VCaP (cell line): ENCODE measurements at regions not wholly inside any gene's neighbourhood (a gene's known extent, or its start where the extent isn't known, plus 50 kb on each side); places are given as distances from the start of the nearest gene placed in this dataset.

Source experiments
- H3K27ac ChIP-seq: fragments of 450-650 bp; 2 replicates; pipeline ENCODE4 v1.5.1; 2017
- TF ChIP-seq, protein P1 (sequence below): fragments of 450-650 bp; conservative IDR thresholded peaks from 2 replicates; pipeline ENCODE4 v1.5.1; 2017; ENCODE audit warnings: mild to moderate bottlenecking, moderate library complexity

DNA sequence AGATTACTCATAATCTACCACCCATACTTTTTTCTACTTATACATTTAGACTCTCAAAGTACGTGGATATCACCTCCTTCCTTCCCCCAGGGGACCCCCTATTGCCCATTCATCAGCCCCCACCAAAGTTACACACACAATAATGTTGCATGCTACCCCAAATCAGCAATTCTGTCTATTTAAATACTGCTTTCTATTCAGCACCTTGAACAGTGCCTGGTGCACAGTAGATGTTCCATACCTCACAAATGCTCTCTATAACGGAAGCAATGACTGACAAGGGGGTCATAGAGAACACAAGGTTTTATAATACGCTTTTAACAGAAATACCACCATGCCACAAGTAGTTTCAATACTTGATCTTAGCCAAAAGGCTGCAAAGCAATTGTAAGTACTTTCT lies 370.7 kb downstream of the MIAT start:
- TF ChIP-seq, protein P1, sequence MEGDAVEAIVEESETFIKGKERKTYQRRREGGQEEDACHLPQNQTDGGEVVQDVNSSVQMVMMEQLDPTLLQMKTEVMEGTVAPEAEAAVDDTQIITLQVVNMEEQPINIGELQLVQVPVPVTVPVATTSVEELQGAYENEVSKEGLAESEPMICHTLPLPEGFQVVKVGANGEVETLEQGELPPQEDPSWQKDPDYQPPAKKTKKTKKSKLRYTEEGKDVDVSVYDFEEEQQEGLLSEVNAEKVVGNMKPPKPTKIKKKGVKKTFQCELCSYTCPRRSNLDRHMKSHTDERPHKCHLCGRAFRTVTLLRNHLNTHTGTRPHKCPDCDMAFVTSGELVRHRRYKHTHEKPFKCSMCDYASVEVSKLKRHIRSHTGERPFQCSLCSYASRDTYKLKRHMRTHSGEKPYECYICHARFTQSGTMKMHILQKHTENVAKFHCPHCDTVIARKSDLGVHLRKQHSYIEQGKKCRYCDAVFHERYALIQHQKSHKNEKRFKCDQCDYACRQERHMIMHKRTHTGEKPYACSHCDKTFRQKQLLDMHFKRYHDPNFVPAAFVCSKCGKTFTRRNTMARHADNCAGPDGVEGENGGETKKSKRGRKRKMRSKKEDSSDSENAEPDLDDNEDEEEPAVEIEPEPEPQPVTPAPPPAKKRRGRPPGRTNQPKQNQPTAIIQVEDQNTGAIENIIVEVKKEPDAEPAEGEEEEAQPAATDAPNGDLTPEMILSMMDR = no peak
- H3K27ac ChIP-seq = no peak overlapping the region

- TF ChIP-seq, protein P1 = no peak
- H3K27ac ChIP-seq = no peak overlapping the region
Measured at GRCh38 chr22:27029584-27030130, 372.3 kb downstream of the MIAT start.

- TF ChIP-seq, protein P1 = peak; percentile 53
Measured at GRCh38 chr22:27032091-27032761, 374.8 kb downstream of the MIAT start.

GRCh38 chr22:27041745-27042310 lies 384.4 kb downstream of the MIAT start:
- H3K27ac ChIP-seq = no peak overlapping the region
- TF ChIP-seq, protein P1 = no peak

More at GRCh38 chr22:27032091-27032761, 374.8 kb downstream of the MIAT start:
- peak overlapping the region; percentile 15; the same call in 1 of the 2 replicates for H3K27ac ChIP-seq

DNA sequence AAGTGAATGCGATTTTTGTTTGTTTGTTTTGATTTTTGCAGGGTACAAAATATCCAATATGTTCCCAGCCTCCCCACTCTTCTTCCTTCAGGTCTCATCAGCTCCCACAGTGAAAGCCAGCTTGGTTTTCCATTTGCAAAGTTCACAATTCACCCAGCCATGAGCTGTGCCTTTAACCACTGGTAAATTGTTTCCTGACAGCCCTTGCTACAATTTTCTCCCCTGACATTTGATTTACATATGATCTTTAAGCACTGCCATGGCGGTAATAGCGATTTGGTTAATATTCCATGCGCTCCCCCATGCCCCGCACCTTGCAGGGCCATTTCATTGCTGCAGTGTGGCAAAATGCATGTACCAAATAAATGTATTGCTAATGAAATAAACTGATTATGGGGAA lies 385.9 kb downstream of the MIAT start:
- TF ChIP-seq, protein P1 = no peak
- H3K27ac ChIP-seq = no peak overlapping the region

DNA sequence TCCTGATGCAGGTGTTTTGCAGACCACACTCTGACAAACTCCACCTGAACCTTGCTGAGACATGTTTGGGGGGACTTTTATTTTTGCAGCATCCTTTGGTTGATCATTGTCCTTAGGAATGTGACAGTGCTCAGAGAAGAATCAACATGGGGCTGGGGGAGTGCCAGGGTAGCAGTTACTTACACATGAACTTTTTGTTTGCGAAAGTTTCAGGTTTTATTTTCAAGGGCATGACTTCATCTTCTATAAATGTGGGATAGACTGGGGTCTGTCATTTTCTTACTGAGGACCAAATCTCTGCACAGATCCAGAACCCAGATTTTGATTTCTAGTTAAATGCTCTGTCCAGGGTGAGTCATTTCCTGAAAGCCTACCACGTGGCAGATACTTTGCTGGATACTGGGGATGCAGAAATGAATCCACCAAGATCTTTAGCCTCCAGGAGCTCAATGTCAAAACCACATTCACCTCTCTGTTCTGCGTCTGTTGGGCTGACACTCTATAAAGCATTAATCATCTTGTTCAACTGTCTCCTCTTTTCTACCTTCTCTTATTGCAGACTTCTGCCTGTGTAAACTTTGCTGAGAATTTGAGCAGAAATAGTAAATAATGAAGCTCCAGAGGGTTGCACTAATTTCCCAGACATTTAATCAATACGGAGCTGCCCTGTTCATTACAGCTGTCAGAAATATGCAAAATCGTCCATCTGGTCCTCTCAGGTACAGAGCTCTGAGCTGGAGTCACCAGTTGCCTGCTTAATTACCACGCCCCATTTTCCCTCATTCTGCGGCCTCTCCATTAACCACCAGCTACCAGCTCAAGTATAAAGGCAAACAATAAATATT lies 387.9 kb downstream of the MIAT start:
- TF ChIP-seq, protein P1 = no peak
- no peak overlapping the region for H3K27ac ChIP-seq

DNA sequence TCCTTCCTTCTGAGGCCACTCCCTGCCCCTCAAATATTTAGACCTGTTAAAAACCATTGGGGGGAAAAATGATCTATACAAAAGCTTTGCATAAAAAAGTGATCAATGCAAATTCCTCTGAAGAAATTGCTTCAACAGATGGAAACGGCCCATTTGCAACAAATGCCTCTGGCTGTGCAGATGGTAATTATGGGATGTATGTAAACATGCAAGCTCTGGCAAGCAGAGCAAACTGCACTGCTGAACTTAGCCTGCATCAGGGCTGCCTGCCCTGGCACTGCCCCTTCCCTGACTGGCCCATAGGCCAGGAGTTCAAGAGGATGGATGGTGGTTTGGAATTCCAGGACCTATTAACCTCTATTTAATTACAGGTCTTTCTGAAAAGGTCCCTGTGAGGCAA lies 388.7 kb downstream of the MIAT start:
- TF ChIP-seq, protein P1 = no peak
- H3K27ac ChIP-seq = no peak overlapping the region
